ENCODE measurements at regions not wholly inside any gene's neighbourhood (a gene's known extent, or its start where the extent isn't known, plus 50 kb on each side); places are given as distances from the start of the nearest gene placed in this dataset.

GRCh38 chr7:46215987-46216567, 295.0 kb upstream of the IGFBP3 start:
- no peaks in the 10 kb centered on the region for H3K4me1 ChIP-seq (ENCODE audit: insufficient read depth, low read length)
- no peaks in the 10 kb centered on the region for H3K9me3 Mint-ChIP-seq (ENCODE audit: unreplicated experiment)
- no peak overlapping the region for H3K4me2 ChIP-seq (ENCODE audit: low read length)
- no peaks in the 10 kb centered on the region for H3K27me3 ChIP-seq (ENCODE audit: insufficient read depth, low read length)
- FAIRE-seq (no peak), DNase-seq (ENCODE audit: low read depth) (no peak)
- no peaks in the 10 kb centered on the region for H4K20me1 ChIP-seq (ENCODE audit: insufficient read depth, low read length)
- H3K27ac Mint-ChIP-seq (ENCODE audit: unreplicated experiment) = no peak overlapping the region
- H3K36me3 ChIP-seq (ENCODE audit: insufficient read depth, low read length) = no peaks in the 10 kb centered on the region
- no peaks in the 10 kb centered on the region for H3K9me3 ChIP-seq (ENCODE audit: insufficient read depth, low read depth, low read length)
- peaks cover 5% of the 10 kb centered on the region for H3K27me3 Mint-ChIP-seq (ENCODE audit: low read depth, unreplicated experiment)
- H3K4me1 Mint-ChIP-seq (ENCODE audit: low read depth, unreplicated experiment) = peaks cover 7% of the 10 kb centered on the region
- H3K36me3 Mint-ChIP-seq (ENCODE audit: low read depth, unreplicated experiment) = peaks cover 2% of the 10 kb centered on the region
- no peaks in the 10 kb centered on the region for H3K79me2 ChIP-seq (ENCODE audit: insufficient read depth, low read length)
- H3K27ac ChIP-seq (ENCODE audit: low read depth, low read length) = no peak overlapping the region
- H3K9ac ChIP-seq (ENCODE audit: low read length) = no peak overlapping the region
- no peak overlapping the region for H3K4me3 Mint-ChIP-seq (ENCODE audit: unreplicated experiment)
- peak overlapping the region; percentile 46 for H2AFZ ChIP-seq (ENCODE audit: low read depth, low read length)
- no peak overlapping the region for H3K4me3 ChIP-seq (ENCODE audit: insufficient read depth, low read depth, low read length)
- no peak for TF ChIP-seq EZH2 (IDR thresholded peaks at IDR 0.05; ENCODE audit: insufficient read depth, low read length)
- TF ChIP-seq, protein P1, sequence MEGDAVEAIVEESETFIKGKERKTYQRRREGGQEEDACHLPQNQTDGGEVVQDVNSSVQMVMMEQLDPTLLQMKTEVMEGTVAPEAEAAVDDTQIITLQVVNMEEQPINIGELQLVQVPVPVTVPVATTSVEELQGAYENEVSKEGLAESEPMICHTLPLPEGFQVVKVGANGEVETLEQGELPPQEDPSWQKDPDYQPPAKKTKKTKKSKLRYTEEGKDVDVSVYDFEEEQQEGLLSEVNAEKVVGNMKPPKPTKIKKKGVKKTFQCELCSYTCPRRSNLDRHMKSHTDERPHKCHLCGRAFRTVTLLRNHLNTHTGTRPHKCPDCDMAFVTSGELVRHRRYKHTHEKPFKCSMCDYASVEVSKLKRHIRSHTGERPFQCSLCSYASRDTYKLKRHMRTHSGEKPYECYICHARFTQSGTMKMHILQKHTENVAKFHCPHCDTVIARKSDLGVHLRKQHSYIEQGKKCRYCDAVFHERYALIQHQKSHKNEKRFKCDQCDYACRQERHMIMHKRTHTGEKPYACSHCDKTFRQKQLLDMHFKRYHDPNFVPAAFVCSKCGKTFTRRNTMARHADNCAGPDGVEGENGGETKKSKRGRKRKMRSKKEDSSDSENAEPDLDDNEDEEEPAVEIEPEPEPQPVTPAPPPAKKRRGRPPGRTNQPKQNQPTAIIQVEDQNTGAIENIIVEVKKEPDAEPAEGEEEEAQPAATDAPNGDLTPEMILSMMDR (IDR thresholded peaks at IDR 0.05; ENCODE audit: insufficient read depth, low read depth, low read length) = no peak

DNA sequence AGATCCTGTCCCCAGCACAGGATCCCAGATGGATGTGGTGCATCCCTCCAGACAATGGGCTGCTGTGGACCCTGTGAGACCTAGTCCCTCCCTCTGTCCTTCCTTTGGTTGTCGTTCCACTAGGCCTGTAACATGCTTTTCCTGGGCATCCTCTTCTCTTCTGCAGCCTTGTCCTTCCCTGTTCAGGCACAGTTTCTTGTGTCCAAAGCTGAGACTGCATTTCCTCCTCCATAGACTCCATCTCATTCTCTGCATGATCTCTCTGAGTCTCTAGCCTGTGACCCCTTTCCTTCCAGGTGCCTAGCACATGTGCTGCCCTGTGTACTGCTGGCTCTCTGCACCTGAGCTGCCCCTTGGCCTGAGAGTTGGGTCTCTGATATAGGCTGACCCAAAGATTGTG, 293.5 kb upstream of the IGFBP3 start:
- no peaks in the 10 kb centered on the region for H4K20me1 ChIP-seq (ENCODE audit: insufficient read depth, low read length)
- no peak overlapping the region for H3K4me2 ChIP-seq (ENCODE audit: low read length)
- H3K36me3 ChIP-seq (ENCODE audit: insufficient read depth, low read length) = no peaks in the 10 kb centered on the region
- H3K36me3 Mint-ChIP-seq (ENCODE audit: low read depth, unreplicated experiment) = peaks cover 2% of the 10 kb centered on the region
- no peak for FAIRE-seq
- no peak overlapping the region for H3K9ac ChIP-seq (ENCODE audit: low read length)
- peaks cover 14% of the 10 kb centered on the region for H3K4me1 Mint-ChIP-seq (ENCODE audit: low read depth, unreplicated experiment)
- no peak overlapping the region for H3K4me3 ChIP-seq (ENCODE audit: insufficient read depth, low read depth, low read length)
- H3K27ac Mint-ChIP-seq (ENCODE audit: unreplicated experiment) = no peak overlapping the region
- H3K4me1 ChIP-seq (ENCODE audit: insufficient read depth, low read length) = no peaks in the 10 kb centered on the region
- no peak for TF ChIP-seq EZH2 (IDR thresholded peaks at IDR 0.05; ENCODE audit: insufficient read depth, low read length)
- TF ChIP-seq, protein P1 (IDR thresholded peaks at IDR 0.05; ENCODE audit: insufficient read depth, low read depth, low read length) = no peak
- H2AFZ ChIP-seq (ENCODE audit: low read depth, low read length) = peak overlapping the region; percentile 43
- no peak overlapping the region for H3K4me3 Mint-ChIP-seq (ENCODE audit: unreplicated experiment)
- peaks cover 2% of the 10 kb centered on the region for H3K9me3 Mint-ChIP-seq (ENCODE audit: unreplicated experiment)
- H3K27me3 ChIP-seq (ENCODE audit: insufficient read depth, low read length) = no peaks in the 10 kb centered on the region
- no peaks in the 10 kb centered on the region for H3K79me2 ChIP-seq (ENCODE audit: insufficient read depth, low read length)
- H3K27ac ChIP-seq (ENCODE audit: low read depth, low read length) = no peak overlapping the region
- H3K27me3 Mint-ChIP-seq (ENCODE audit: low read depth, unreplicated experiment) = peaks cover 8% of the 10 kb centered on the region
- no peaks in the 10 kb centered on the region for H3K9me3 ChIP-seq (ENCODE audit: insufficient read depth, low read depth, low read length)
- DNase-seq (ENCODE audit: low read depth) = no peak

DNA sequence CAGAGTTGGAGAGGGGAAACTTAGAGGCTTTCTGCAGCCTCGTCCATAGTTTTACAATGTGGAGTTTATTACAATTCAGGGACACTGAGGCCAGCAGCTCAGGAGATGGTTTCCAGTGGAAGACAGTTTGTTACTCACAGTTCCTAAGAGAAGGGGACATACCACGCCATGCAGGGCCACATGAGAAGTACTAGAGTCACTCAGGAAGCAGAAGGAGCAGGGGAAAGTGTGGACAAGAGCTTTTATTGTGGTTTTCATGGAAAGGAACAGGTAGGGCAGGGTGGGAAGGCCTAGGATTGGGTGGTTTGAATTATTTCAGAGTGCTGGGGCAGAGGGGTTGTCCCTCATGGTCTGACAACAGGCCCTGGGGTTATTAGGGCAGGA, 292.1 kb upstream of the IGFBP3 start:
- Mint-ChIP-seq H3K36me3 (ENCODE audit: low read depth, unreplicated experiment) (peaks cover 5% of the 10 kb centered on the region), H3K9me3 (ENCODE audit: unreplicated experiment) (peaks cover 2% of the 10 kb centered on the region), H3K27me3 (ENCODE audit: low read depth, unreplicated experiment) (peaks cover 9% of the 10 kb centered on the region), H3K27ac (ENCODE audit: unreplicated experiment) (no peak overlapping the region), H3K4me3 (ENCODE audit: unreplicated experiment) (no peak overlapping the region), H3K4me1 (ENCODE audit: low read depth, unreplicated experiment) (peaks cover 25% of the 10 kb centered on the region)
- FAIRE-seq (no peak), DNase-seq (ENCODE audit: low read depth) (no peak)
- H3K4me2 ChIP-seq (ENCODE audit: low read length) = no peak overlapping the region
- no peak for TF ChIP-seq EZH2 (IDR thresholded peaks at IDR 0.05; ENCODE audit: insufficient read depth, low read length)
- TF ChIP-seq, protein P1 (IDR thresholded peaks at IDR 0.05; ENCODE audit: insufficient read depth, low read depth, low read length) = no peak
- no peaks in the 10 kb centered on the region for H3K79me2 ChIP-seq (ENCODE audit: insufficient read depth, low read length)
- no peak overlapping the region for H2AFZ ChIP-seq (ENCODE audit: low read depth, low read length)
- no peaks in the 10 kb centered on the region for H3K9me3 ChIP-seq (ENCODE audit: insufficient read depth, low read depth, low read length)
- no peak overlapping the region for H3K9ac ChIP-seq (ENCODE audit: low read length)
- H3K4me3 ChIP-seq (ENCODE audit: insufficient read depth, low read depth, low read length) = no peak overlapping the region
- H3K36me3 ChIP-seq (ENCODE audit: insufficient read depth, low read length) = no peaks in the 10 kb centered on the region
- no peaks in the 10 kb centered on the region for H4K20me1 ChIP-seq (ENCODE audit: insufficient read depth, low read length)
- no peaks in the 10 kb centered on the region for H3K27me3 ChIP-seq (ENCODE audit: insufficient read depth, low read length)
- no peaks in the 10 kb centered on the region for H3K4me1 ChIP-seq (ENCODE audit: insufficient read depth, low read length)
- H3K27ac ChIP-seq (ENCODE audit: low read depth, low read length) = no peak overlapping the region
